ENCODE measurements at regions not wholly inside any gene's neighbourhood (a gene's known extent, or its start where the extent isn't known, plus 50 kb on each side); places are given as distances from the start of the nearest gene placed in this dataset.

GRCh38 chr21:32916522-32917099, 109.1 kb upstream of the OLIG2 start:
- TF ChIP-seq CTCF (conservative IDR thresholded peaks at IDR 0.05; ENCODE audit: low read depth, low read length), result no peak
- TF ChIP-seq USF2 (IDR thresholded peaks at IDR 0.05; ENCODE audit: low read depth, low read length), result no peak
- no peak for TF ChIP-seq RAD21 (IDR thresholded peaks at IDR 0.05; ENCODE audit: low read length)
- no peak for TF ChIP-seq POLR2A (IDR thresholded peaks at IDR 0.05; ENCODE audit: low read depth, low read length)
- TF ChIP-seq ELK1 (IDR thresholded peaks at IDR 0.05; ENCODE audit: borderline replicate concordance, low read depth, low read length), result no peak
- TF ChIP-seq CEBPB (IDR thresholded peaks at IDR 0.05; ENCODE audit: low read depth, low read length), result no peak
- TF ChIP-seq MXI1 (IDR thresholded peaks at IDR 0.05; ENCODE audit: borderline replicate concordance, low read depth, low read length), result no peak
- no peak for TF ChIP-seq FOS (IDR thresholded peaks at IDR 0.05; ENCODE audit: low read depth, low read length)
- no peak for TF ChIP-seq MAFK (IDR thresholded peaks at IDR 0.05; ENCODE audit: low read depth, low read length)
- no peak for TF ChIP-seq RFX5 (IDR thresholded peaks at IDR 0.05; ENCODE audit: low read depth, low read length)
- no peak for TF ChIP-seq RCOR1 (IDR thresholded peaks at IDR 0.05; ENCODE audit: insufficient replicate concordance, low read length)
- no peak for TF ChIP-seq BHLHE40 (IDR thresholded peaks at IDR 0.05; ENCODE audit: low read depth, low read length)
- no peak for TF ChIP-seq CHD1 (IDR thresholded peaks at IDR 0.05; ENCODE audit: low read depth, low read length)
- no peak for TF ChIP-seq SMC3 (IDR thresholded peaks at IDR 0.05; ENCODE audit: low read depth, low read length)

Data from IMR-90 (cell line).